Epithelial cell of proximal tubule (primary cell): ENCODE measurements at regions not wholly inside any gene's neighbourhood (a gene's known extent, or its start where the extent isn't known, plus 50 kb on each side); places are given as distances from the start of the nearest gene placed in this dataset.

Source experiments
- DNase-seq: peaks from one replicate; pipeline ENCODE4 v3.0.0-alpha.2; 2011; ENCODE audit warnings: low read depth
- H3K4me3 ChIP-seq: 2 replicates; pipeline ENCODE4 v1.5.1; 2011; ENCODE audit warnings: low read depth, mild to moderate bottlenecking, low read length
- TF ChIP-seq, protein P1 (sequence below): conservative IDR thresholded peaks from 2 replicates; pipeline ENCODE4 v1.5.1; 2012; ENCODE audit warnings: low read depth, mild to moderate bottlenecking, low read length

DNA sequence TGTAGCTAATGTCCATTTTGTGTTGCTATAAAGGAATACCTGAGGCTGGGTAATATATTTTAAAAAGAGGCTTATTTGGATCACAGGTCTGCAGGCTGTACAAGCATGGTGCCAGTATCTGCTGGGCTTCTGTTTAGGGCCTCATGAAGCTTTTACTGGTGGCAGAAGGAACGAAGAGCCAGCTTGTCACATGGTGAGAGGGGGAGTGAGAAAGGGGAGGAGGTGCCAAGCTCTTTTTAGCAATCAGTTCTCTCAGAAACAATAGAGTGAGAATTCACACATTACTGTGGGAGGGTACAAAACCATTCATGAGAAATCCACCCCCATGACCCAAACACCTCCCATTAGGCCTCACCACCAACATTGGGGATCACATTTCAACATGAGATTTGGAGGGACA is 340.9 kb downstream of the RASEF start:
- TF ChIP-seq, protein P1, sequence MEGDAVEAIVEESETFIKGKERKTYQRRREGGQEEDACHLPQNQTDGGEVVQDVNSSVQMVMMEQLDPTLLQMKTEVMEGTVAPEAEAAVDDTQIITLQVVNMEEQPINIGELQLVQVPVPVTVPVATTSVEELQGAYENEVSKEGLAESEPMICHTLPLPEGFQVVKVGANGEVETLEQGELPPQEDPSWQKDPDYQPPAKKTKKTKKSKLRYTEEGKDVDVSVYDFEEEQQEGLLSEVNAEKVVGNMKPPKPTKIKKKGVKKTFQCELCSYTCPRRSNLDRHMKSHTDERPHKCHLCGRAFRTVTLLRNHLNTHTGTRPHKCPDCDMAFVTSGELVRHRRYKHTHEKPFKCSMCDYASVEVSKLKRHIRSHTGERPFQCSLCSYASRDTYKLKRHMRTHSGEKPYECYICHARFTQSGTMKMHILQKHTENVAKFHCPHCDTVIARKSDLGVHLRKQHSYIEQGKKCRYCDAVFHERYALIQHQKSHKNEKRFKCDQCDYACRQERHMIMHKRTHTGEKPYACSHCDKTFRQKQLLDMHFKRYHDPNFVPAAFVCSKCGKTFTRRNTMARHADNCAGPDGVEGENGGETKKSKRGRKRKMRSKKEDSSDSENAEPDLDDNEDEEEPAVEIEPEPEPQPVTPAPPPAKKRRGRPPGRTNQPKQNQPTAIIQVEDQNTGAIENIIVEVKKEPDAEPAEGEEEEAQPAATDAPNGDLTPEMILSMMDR, result no peak
- H3K4me3 ChIP-seq, result no peak overlapping the region
- no peak for DNase-seq

DNA sequence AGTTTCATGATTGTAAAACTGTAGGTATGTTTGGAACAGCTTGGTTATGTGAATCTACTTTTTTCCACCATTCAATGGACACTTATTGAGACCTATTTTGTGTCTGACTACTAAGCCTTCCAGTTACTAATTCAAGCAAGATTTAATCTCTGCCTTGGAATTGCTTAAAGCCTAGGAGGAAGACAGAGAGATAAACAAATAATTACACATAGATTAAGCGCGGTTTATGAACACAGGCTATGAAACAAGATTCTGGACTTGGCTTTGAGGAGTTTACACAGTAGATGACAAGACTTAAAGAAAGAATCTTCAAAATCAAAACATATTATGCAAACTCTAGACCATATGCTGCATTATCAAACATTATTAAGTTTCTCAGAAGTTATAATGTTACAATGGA is 340.4 kb downstream of the RASEF start:
- DNase-seq, result no peak
- TF ChIP-seq, protein P1, result no peak
- H3K4me3 ChIP-seq, result no peak overlapping the region

DNA sequence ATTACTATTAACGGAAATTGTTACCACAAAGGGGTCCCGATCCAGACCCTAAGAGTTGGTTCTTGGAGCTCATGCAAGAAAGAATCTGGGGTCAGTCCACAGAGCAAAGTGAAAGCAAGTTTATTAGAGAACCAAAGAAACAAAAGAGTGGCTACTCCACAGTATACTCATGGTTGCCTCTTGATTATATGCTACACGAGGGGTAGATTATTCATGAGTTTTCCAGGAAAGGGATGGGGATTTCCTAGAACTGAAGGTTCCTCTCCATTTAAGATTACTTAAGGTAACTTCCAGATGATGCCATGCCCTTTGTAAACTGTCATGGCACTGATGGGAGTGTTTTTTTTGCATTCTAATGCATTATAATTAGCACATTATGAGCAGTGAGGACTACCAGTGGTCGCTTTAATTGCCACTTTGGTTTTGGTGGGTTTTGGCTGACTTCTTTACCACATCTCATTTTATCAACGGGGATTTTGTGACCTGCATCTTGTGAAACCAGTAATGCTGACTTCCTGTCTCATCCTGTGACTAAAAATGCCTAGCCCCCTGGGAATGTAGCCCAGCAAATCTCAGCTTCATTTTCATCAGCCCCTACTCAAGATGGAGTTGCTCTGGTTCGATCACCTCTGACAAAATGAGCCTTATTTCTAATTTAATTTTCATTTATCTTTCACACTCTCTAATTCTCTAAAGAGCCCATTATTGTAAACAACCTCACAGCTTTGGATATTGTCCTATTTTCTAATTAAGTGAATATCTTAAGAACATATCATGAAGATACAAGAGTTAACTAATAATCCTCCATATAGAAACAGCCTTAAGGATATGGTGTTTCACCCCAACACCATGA is 336.3 kb downstream of the RASEF start:
- DNase-seq, result no peak
- TF ChIP-seq, protein P1, result no peak
- no peak overlapping the region for H3K4me3 ChIP-seq

DNA sequence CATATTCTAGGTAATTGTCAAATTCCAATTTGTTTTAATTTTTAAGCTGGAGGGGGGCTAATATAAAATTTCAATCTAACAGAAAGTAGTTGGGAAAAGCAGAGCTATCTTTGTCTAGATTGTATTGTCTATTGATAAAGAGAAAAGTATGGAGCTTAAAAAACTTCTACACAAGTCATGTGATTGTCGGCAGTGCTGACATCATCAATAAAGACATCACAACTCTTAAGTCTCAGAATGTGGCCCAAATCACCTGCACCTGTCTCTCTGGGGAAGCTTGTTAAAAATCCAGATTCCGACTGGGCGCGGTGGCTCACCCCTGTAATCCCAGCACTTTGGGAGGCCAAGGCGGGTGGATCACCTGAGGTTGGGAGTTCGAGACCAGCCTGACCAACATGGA is 333.8 kb downstream of the RASEF start:
- TF ChIP-seq, protein P1, result no peak
- H3K4me3 ChIP-seq, result no peak overlapping the region
- no peak for DNase-seq

DNA sequence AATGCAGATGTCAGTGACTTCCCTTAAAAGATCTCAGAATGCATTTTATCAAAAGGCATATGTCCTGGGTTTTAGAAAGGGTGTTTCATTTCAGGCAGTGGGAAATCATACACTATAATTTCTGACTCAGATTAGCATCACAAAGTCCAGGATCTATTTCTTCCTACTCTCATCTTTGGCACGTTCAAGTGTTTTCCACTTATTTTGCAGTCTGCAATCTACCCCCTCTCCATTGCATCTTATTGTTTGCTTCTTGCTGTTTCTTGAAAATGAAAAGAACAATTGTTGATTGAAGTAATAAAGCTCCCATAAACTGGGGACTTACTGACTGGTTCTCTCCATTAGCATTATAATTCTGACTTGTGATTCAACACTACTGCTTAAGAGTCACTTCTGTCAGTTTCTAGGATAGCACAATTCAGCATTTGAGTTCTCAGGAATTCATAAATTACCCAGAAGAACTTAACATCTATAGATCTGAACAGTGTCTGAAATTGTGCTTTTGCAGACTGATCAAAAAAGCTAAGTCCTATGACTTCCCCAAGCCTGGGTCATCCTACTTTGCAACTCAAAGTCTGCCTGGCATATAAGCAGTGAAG is 332.9 kb downstream of the RASEF start:
- TF ChIP-seq, protein P1, result no peak
- no peak overlapping the region for H3K4me3 ChIP-seq
- DNase-seq, result no peak

DNA sequence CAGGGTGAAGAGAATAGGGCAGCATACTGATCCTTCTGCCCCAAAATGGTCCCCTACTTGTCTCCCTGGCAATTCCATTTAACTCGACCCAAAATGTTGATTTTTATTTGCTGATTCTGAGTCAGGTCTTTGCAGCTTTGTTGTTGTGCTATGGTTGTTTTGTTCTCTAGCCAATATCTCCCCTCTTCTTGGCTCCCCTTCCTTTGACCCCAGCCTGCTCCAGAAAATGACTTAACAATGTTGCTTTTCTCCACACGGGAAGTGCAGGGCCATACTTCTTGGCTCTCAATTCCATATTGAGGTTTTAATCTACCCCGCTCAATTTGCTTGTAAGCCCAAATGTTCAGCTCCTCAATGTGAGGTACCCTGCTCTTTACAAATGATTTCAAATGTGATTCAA is 330.0 kb downstream of the RASEF start:
- TF ChIP-seq, protein P1, result no peak
- no peak overlapping the region for H3K4me3 ChIP-seq
- no peak for DNase-seq

DNA sequence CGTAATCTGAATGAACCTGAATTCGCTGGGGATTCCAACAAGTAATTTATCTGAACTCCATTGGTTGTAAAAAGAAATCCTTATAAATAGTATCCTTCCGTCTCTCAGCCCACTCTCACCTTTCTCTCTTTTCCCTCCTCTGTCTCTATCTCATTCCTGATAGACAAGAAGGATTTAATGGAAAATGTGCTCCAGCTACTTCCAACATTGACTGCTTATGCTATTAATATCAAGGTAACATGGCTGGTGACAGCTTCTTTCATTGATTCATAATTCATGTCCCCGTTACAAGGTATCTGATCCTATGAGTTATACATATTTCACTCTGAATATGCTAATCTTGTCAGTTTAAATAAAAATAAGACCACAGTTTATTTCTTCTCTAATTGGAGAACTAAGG is 326.8 kb downstream of the RASEF start:
- DNase-seq, result no peak
- no peak overlapping the region for H3K4me3 ChIP-seq
- TF ChIP-seq, protein P1, result no peak
